GM03348 (cell line): ENCODE measurements at regions not wholly inside any gene's neighbourhood (a gene's known extent, or its start where the extent isn't known, plus 50 kb on each side); places are given as distances from the start of the nearest gene placed in this dataset.
A peak's percentile ranks its signal among the peaks of the same experiment; 100 is the strongest.
"Not testable (repeated sequence)": the region's sequence is repeated elsewhere in the genome, so short reads cannot be mapped to it uniquely, and the experiment has no call there.

Source experiments
- DNase-seq: peaks from one replicate; pipeline ENCODE4 v3.0.0; 2012; ENCODE audit warnings: low spot score

DNA sequence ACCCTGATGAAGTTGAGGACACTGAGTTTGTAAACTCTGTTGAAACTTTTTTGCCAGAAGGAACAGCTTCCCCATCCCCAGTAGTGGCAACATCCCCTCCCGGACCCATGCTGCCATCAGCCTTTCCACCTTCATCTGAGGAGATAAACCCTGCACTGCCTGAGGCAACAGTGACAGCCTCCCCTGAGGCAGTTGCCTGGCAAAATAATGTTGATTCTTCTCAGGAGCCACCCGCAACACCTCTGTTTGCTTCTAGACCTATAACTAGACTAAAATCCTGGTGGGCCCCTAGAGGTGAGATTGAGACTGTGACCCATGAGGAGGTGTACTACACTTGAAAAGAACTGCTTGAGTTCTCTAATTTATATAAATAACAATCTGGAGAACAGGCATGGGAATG, 597.6 kb upstream of the NR3C2 start:
- not testable (repeated sequence) for DNase-seq

DNA sequence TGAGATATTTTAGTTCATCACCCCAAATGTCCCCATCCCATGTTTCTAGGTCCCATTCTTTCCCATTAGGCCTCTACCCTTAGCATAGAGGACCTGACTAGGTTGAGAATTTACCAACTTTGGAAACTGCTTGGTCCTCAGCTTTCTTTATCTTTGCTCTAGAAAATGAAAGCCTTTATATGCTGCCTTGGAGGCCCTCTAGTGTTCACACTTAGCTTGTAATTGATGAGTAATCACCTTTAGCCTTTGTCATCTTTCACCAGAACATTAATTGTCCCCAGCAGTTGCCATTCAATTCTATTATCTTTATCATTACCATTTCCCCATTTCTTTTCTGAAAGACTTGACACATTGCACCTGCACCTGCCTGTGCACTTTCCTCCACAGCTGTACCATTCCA, 589.2 kb upstream of the NR3C2 start:
- DNase-seq: peak; percentile 22

DNA sequence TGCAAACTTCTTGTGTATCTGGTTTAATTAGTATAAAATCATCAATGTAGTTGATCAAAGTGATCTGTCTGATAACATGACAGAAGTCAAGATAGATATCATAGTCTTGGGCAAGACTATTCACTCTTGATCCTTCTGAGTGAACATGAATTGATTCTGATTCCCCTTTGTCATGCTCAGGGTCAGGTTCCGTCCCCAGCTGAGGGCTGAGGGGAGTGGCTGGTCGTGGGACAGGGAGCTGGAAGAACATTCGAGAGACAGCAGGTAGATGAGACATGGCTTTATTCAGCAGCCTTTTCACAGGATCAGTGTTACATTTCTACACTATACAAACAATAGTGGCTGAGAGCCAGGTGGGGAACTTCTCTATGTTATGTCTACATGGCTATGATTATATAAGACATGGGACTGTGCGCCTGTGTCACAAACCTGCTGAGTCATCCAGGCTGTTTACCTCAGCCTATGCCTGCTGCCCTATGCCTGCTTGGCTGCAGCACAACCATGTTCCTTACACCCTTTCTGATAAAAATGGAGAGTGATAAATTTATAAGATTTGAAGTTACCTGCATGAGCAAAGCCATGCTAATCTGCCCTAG, 586.9 kb upstream of the NR3C2 start:
- no peak for DNase-seq

DNA sequence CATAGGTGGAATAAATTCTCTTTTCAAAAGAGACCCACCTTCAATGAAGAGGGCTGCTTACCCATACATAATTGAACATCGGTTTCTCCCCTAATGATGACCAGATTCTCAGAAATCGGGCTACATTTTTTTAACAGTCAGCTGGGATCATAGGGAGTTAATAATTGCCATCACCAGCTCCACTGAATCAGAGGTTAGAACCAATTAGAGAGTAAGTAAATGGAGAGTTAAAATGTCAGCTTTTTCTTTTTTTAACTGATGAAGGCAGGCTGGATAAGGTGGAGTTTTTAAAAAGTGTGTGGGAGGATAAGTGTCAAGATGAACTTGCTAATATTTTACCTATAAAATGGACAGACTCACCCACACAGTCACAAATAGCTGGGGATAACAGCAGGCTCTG, 584.5 kb upstream of the NR3C2 start:
- DNase-seq: no peak

DNA sequence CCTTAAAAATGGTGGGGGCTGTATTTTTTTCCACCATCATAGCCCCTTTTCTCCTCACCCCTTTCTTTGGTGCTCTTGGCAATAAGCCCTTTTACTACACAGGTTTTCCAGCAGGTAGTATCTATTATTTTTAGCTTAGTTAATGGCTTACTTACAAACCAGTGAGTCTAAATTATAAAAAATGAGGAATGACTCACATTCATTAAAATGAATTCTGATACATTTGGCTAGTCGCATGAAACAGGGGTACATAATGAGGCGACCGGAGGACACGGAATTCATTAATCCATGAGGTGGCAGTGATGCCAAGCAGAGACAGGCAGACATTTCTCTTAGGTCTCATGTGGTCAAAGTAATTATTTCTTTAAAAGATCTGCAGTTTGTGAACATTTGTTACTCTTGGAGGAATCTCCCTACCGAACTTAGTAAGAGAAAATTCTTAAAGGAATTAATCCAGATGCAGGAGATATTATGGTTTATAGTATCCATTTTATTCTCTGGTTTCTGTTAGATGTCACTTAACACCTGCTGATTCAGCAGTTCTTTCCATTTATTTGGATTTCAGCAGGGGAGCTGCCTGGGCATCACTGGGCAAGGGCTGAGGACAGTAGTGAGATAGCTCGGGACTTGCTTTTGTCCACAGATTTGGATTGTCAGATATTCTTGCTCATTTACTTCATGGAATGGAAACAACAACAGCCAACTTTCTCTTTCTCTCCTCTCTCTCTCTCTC, 575.0 kb upstream of the NR3C2 start:
- DNase-seq: no peak

DNA sequence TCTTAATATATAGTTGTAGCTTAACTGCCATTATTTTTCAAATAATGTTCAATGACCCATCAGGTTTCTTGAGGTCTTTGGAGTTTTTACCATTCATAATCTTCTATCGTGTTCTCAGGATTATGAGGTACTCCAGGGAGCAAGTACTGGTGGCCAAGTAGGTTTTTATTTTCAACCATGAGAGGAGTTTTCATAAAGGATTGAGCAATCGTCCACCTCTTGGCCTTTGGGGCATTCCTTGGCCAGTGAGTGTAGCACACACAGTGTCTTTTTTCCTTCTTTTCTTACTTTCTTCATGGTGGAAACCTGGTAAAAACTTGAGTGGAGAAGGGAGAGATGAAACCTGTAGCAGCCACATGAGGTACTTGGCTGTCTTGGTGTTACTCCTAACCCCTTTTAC, 567.0 kb upstream of the NR3C2 start:
- no peak for DNase-seq

DNA sequence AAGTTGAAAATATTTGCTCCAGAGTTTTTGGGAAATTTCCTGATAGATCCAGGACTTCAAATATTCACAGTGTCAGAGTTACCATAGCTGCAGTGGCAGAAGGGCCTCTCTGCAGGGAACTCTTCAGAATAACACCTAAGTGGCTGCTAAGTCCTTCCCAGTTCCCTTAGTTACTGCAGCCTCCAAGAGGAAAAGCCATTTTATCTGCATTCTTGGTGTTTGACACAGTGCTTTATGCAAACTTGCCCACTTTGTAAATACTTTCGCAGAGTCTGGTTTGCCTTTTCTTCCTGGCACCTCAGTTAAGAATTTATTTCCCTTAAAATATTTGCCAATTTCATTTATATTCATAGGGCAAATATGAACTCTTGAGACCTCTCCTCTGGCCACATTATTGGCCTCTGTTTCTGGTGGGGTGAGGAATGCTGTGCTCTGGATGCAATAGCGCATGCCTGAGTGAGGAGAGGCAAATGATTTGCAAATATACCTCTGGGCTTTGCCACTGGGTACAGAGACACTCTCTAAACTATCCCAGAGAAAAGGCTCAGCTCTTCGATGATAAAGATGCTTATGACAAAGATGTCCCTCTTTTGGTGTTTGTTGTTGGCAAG, 566.3 kb upstream of the NR3C2 start:
- no peak for DNase-seq

DNA sequence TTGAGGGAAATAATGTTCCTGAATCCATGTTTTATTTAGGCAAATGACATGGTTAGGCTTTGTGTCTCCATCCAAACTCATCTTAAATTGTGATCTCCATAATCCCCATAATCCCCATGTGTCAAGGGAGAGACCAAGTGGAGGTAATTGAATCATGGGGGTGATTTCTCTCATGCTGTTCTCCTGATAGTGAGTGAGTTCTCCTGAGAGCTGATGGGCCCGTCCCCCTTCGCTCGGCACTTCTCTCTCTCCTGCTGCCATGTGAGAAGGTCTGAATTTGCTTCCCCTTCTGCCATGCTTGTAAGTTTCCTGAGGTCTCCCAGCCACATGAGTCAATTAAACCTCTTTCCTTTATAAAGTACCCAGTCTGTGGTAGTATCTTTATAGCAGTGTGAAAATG, 563.0 kb upstream of the NR3C2 start:
- no peak for DNase-seq

DNA sequence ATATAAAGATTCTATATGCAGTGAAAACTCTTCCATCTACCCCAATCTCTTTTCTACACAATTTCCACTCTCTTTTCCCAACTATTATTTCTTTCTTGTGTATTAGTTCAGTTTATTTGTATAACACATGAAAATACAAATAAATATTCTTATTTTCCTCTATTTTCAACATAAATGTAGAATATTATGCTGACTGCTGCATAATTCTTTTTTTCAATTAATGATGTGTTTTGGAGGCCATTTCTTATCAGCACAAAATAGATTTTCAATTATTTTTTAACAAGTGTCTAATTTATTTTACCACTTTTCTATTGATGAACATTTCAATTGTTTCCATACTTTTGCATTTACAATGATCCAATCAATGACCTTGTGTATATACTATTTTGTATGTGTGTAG, 557.7 kb upstream of the NR3C2 start:
- no peak for DNase-seq

DNA sequence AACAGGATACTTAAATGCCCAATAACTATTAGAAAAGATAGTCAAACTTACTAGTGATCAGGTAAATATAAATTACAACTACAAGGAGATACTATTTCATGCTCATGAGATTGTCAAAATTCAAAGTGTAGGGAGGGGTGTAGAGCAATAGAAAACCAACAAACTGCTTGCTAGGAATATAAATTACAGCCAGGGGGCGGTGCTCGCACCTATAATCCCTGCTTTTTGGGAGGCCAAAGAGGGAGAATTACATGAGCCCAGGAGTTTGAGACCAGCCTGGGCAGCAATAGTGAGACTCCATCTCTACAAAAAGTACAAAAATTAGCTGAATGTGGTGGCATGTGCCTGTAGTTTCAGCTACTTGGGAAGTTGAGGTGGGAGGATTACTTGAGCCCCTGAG, 556.5 kb upstream of the NR3C2 start:
- peak; percentile 10 for DNase-seq

DNA sequence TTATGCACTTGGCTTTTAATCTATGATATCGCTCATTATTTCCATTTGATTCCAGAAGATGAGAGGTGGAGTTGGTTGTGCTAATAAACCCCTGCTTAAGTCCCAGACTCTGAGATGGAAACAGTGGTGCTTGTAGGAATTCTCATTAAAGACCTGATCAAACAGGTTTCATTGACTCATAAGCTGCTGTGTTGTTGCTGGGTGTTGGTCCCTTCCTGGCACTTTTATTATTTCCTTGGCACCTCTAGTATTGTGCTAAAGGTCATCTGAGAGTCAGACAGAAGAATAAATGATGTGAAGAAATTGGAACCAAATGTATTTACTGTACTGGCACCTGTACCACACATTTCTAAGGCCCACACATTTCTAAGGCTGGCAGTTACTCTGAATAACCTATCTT, 544.7 kb upstream of the NR3C2 start:
- DNase-seq: no peak

DNA sequence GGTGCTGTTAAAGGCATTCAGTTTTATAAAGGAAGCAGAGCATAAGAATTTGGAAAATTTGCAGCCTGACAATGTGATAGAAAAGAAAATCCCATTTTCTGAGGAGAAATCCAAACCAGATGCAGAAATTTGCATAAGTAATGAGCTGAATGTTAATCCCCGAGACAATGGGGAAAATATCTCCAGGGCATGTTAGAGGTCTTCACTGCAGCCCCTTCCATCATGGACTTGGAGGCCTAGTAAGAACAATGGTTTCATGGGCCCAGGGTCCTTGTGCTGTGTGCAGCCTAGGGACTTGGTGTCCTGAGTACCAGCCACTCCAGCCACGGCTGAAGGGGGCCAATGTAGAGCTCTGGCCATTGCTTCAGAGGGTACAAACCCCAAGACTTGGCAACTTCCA, 542.7 kb upstream of the NR3C2 start:
- no peak for DNase-seq

DNA sequence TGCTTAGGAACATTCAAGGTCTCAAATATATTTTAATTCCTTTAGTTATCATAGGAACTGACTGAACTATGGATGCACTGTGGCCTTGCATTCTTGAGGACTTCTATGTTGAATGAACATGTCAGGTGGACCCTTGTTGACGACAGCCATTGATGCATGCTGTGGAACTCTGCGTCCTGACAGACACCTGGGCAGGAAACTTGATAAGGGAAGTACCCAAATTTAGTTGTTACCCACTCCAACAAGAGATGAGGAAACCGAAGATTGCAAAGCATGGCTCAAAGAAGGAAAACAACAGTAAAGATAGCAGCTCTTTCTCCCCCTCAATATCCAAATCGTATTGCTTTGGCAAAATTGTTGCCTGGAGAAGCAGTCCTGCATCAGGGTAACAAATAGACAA, 540.0 kb upstream of the NR3C2 start:
- no peak for DNase-seq

DNA sequence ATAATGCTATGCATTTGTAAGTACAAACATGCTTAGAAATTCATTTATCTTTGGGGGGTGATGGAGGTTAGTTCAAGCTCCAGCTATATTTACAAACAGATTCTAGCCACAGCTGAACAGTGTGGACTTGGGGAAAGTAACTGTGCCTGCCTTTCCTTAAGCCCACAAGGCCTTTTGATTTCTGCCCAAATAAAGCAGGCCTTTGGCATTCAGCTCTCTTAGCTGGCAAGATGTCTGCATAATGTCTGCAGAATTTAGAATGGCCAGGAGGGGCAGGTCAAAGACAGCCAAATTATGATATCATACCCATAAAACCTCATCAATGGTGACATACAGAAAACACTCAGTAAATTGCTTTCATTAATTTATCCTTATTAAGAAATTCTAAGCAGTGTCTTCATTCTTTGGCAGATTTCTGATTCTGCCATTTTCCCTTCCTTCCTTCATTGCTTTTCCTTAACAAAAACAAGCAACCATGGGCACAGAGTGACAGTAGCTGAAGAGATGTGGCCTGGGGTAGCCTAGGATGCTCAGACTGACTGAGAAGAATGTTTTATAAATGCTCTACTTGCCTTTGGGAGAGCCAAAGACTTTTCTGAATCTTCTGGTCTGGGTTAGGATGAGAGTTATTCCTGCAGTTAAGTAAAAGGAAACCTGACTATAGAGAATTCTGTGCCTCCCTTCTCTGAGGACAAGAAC, 538.7 kb upstream of the NR3C2 start:
- no peak for DNase-seq

DNA sequence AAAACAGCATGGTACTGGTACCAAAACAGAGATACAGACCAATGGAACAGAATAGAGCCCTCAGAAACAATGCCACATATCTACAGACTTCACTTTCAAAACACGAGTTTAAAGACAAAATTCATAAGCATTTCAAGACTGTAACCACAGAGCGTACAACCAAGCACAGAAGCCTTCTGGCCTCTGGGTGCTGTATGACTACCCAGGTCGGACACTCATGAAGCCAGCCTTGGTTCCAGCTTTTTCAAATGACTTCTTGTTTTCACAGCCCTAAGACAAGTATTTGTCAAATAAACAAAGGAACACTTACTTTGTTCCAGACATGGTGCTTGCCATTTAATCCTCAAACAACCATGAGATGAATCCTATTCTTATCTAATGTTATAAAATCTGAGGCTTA, 536.1 kb upstream of the NR3C2 start:
- DNase-seq: no peak

DNA sequence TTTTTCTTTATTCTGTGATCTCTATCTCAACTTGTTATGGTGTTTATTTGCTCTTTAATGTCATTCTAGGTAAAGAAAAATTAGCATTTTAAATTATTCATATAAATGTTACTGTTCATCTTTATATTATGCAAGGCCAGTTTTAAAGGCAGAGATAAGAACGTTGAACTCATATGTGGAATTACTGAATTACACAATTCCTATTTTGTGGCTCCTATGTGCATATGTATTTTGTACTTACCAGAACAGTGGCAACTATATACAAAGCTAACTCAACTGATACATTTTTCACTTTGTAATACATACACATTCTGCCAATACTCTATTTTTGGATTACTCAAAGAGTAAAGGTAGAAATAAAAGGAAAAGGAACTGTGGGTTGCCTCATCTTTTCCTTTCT, 533.2 kb upstream of the NR3C2 start:
- no peak for DNase-seq

DNA sequence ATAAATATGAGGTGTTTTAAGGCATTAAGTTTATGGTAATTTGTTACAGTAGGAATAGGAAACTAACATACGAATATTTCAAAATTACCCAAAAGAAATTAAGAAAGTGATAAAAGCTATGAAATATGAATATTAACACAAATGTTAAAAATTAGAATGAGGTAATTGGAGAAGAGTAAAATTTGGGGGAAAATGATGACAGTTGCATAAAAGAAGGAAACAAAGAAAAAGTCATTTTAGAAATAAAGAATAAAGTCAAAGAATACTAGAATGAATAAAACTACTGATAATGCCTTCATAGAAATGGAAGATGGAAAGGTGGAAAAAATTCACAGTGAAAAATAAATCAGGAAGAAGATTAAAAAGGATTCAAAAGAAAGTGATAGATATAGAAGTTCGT, 522.9 kb upstream of the NR3C2 start:
- no peak for DNase-seq

DNA sequence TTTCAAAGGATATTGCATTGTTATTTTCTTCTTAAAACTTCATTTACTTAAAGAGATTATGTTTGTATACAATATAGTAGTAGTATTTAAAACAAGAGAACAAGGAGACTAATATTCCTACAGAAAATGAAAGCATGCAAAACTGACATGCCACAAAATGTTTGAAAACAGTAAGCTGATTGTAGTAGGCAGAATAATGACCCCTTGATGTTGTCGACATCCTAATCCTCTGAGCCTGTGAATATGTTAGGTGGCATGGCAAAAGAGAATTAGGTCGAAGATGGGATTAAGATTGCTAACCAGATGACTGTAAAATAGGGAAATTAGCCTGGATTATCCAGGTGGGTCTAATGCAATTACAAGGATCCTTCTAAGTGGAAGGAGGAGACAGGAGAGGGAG, 522.2 kb upstream of the NR3C2 start:
- no peak for DNase-seq

DNA sequence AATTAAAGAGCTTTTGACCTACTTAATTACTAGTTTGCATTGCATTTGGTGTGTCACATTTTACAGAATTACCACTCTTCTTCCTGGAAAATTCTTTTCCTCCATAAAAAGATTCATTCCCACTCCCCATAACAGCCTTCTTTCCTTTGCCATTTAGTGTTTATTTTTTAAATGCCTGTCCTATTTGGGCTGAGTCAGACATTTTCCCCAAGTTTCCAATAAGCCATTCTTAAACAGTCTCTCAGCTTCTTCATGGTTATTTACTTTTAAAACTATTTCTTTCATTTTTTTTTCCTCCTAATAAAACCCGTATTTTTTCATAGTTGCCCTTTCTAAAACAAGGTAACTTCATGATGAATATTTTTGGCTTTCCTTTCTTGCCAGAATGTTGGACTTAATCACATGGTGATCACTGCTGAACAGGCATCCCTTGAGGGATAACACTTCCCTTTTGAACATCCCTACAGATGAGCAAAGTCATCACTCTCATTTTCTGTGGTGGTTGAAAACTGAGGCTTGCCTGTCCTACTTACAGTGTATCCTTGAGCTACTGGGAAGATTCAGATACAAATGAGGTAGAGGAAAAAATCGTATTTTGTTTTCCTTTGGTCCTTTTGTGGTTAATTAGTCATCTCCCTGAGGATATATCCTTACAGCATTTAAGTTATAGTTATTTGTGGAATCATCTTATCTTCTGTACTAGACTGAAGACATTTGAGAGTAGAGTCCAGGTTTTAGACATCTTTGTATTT, 520.5 kb upstream of the NR3C2 start:
- peak; percentile 12 for DNase-seq

DNA sequence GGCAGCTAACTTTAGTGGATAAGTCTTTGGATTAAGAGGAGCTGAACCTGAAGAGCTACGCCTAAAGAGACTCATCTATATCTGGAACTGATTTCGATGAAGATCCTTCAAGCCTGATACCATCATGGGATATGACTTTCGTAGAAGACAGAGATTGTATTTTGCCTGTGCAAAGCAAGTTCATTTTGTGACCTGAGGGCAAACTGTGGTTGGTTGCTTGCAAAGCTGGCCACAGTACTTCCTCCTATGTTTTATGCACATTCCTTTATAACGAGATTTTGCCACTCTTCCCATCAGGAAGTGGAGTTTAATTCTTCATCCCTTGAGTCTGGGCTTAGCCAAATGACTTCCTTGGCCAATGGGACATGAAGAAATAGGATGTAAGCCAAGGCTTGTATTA, 519.3 kb upstream of the NR3C2 start:
- no peak for DNase-seq

DNA sequence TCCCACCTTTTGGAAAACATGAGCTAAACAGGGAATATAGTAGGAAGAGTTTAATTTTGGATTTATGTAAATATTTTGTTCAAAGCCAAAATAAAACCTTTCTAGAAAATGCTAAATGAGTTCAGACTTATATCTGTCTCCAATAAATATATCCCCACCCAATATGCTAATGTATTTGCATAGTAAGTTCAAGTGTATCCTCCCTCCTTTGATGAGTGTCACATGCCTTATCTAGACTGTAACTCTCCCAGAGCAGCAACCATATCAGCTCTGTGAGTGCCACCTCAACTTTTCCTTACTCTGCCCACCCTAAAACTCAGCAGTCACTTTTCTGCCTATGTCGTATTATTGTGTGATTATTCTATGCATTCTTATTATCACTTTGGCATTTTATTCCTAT, 516.1 kb upstream of the NR3C2 start:
- DNase-seq: no peak

DNA sequence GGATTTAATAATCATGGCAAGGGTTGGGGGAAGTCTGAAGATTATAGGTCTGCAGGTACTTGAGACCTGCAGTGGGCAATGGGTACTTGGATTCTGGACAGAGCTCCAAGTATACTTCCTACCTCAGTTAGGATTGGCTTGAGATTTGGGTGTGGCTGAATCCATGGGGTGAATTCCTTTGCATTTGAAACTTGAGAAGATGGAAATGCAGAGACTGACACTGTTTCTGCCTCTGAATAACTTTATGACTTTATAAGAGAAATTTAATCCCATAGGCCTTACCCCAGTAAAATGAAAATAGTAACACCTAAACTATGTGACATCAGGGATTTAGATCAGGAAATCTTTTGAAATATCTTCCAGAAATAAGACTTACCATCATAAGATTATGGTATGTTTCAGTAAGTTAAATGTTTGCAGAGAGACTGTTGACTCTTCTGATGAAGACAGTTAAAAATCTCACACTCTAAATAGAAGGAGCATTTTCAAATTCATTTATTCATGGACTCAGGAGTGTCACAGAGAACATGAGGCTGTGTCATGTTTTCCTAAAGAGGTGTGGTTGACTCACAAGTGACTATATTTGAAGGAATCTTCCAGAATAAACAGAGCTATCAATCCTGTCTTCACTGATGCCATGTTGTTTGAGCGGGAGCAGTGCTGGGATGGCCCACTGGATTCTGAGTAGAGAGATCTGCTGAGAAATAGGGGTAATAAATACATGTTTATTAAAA, 513.5 kb upstream of the NR3C2 start:
- DNase-seq: no peak
